ENCODE measurements at regions not wholly inside any gene's neighbourhood (a gene's known extent, or its start where the extent isn't known, plus 50 kb on each side); places are given as distances from the start of the nearest gene placed in this dataset.

GRCh38 chr2:65813631-65814173 is 381.3 kb upstream of the SPRED2 start:
- Histone ChIP-seq H3K36me3 (replicated peaks in 1 of 2; ENCODE audit: insufficient read depth in 1 of 2, low read depth in 2 of 2) (no peaks in the 10 kb centered on the region), H3K4me1 (no peaks in the 10 kb centered on the region), H3K27ac (no peak overlapping the region), H3K9me3 (no peaks in the 10 kb centered on the region), H3K27me3 (no peaks in the 10 kb centered on the region), H3K4me3 (no peak overlapping the region)
- intact Hi-C loops (cut with DNase I) = no loop called here
- ATAC-seq = no peak
- no peak for TF ChIP-seq CTCF (IDR thresholded peaks at IDR 0.05)
- TF ChIP-seq POLR2A (IDR thresholded peaks at IDR 0.05) = no peak
- 95 to 97% methylated on average over 2 of the region's 2 CpGs for WGBS, 2 donors
- DNase-seq = no peak

DNA sequence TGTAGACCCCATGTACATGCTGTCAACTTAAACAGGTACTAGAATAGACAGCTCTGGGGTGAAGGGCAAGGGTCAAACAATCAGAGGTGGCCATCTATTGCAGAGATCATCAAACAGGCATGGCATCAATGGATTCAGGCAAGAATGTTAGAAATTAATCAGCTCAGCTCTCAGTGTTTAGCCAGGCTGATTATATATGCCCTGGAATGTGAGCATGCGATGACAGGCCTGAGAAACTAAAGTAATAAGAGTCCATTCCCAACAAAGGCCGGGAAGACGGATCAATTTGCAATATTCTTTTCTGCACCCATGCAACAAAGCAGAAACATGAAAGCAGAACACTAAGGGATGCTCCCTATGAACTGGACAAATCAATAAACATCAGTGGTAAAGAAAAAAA is 380.5 kb upstream of the SPRED2 start:
- Histone ChIP-seq H3K27me3 (no peaks in the 10 kb centered on the region), H3K36me3 (replicated peaks in 1 of 2; ENCODE audit: insufficient read depth in 1 of 2, low read depth in 2 of 2) (no peaks in the 10 kb centered on the region), H3K27ac (no peak overlapping the region), H3K4me1 (no peaks in the 10 kb centered on the region), H3K4me3 (no peak overlapping the region), H3K9me3 (no peaks in the 10 kb centered on the region)
- ATAC-seq (no peak), DNase-seq (no peak)
- no peak for TF ChIP-seq CTCF (IDR thresholded peaks at IDR 0.05)
- no peak for TF ChIP-seq POLR2A (IDR thresholded peaks at IDR 0.05)
- WGBS, 2 donors = 50 to 57% methylated on average over 3 of the region's 3 CpGs
- intact Hi-C loops (cut with DNase I) = no loop called here

DNA sequence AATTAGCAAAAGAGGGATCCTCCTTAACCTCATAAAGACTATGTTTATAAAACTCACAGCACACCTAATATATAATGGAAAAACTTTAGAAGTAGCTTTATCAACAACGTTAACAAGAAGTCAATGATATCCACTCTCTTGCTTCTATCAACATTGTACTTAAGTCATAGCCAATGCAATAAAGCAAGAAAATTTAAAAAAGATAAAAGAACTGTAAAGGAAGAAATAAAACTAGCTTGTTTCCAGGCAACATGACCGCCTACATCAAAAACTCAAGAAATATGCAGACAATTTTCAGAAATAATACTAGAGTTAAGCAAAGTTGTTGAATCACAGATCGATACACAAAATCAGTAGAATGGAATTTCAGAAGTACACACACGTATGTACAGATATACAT is 375.5 kb upstream of the SPRED2 start:
- Histone ChIP-seq H3K4me3 (no peak overlapping the region), H3K27ac (no peak overlapping the region), H3K36me3 (replicated peaks in 1 of 2; ENCODE audit: insufficient read depth in 1 of 2, low read depth in 2 of 2) (no peaks in the 10 kb centered on the region), H3K4me1 (no peaks in the 10 kb centered on the region), H3K9me3 (no peaks in the 10 kb centered on the region), H3K27me3 (no peaks in the 10 kb centered on the region)
- intact Hi-C loops (cut with DNase I) = no loop called here
- WGBS, 2 donors = 73 to 77% methylated on average over 4 of the region's 4 CpGs
- TF ChIP-seq POLR2A (IDR thresholded peaks at IDR 0.05) = no peak
- no peak for TF ChIP-seq CTCF (IDR thresholded peaks at IDR 0.05)
- ATAC-seq = no peak
- DNase-seq = no peak

DNA sequence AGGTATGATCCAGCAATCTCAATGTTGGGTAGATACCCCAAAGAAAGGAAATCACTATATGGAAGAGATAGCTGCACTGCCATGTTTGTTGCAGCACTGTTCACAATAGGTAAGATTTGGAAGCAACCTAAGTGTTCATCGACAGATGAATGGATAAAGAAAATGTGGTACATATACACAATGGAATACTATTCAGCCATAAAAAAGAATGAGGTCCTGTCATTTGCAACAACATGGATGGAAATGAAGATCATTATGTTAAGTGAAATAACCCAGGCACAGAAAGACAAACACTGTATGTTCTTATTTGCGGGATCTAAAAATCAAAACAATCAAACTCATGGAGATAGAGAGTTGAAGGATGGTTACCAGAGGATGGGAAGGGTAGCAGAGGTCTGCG is 372.4 kb upstream of the SPRED2 start:
- Histone ChIP-seq H3K27ac (no peak overlapping the region), H3K9me3 (no peaks in the 10 kb centered on the region), H3K4me3 (no peak overlapping the region), H3K27me3 (no peaks in the 10 kb centered on the region), H3K4me1 (no peaks in the 10 kb centered on the region), H3K36me3 (replicated peaks in 1 of 2; ENCODE audit: insufficient read depth in 1 of 2, low read depth in 2 of 2) (no peaks in the 10 kb centered on the region)
- DNase-seq (no peak), ATAC-seq (no peak)
- WGBS, 2 donors = 88 to 96% methylated on average over 3 of the region's 3 CpGs
- TF ChIP-seq CTCF (IDR thresholded peaks at IDR 0.05) (no peak), POLR2A (IDR thresholded peaks at IDR 0.05) (no peak)
- intact Hi-C loops (cut with DNase I) = no loop called here

GRCh38 chr2:65802298-65802942 is 370.0 kb upstream of the SPRED2 start:
- Histone ChIP-seq H3K36me3 (replicated peaks in 1 of 2; ENCODE audit: insufficient read depth in 1 of 2, low read depth in 2 of 2) (no peaks in the 10 kb centered on the region), H3K4me3 (no peak overlapping the region), H3K4me1 (no peaks in the 10 kb centered on the region), H3K27ac (no peak overlapping the region), H3K27me3 (no peaks in the 10 kb centered on the region), H3K9me3 (no peaks in the 10 kb centered on the region)
- ATAC-seq = no peak
- no peak for DNase-seq
- TF ChIP-seq POLR2A (IDR thresholded peaks at IDR 0.05) (no peak), CTCF (IDR thresholded peaks at IDR 0.05) (no peak)
- intact Hi-C loops (cut with DNase I) = no loop called here
- 47 to 53% methylated on average over 6 of the region's 6 CpGs for WGBS, 2 donors
